ENCODE measurements at regions not wholly inside any gene's neighbourhood (a gene's known extent, or its start where the extent isn't known, plus 50 kb on each side); places are given as distances from the start of the nearest gene placed in this dataset.

DNA sequence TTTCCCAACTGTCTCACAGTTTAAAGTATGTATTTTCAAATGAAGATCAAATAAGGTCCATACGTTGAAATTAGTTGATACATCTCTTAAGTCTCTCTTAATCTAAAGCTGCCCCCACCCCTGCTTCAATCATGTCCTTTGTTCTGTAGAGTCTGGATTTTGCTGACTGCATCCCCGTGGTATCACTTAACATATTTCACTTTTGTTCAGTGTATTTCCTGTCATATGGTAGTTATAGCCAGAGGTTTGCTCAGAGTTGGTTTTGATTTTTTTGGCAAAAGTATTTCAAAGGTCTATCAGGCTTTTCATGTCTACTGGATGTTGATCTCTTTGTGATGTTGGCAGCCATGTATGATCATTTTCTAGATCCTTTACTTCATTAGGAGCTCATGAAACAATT is 54.4 kb upstream of the ARID5B start:
- DNase-seq (ENCODE audit: low read depth): no peak
- TF ChIP-seq, protein P1, sequence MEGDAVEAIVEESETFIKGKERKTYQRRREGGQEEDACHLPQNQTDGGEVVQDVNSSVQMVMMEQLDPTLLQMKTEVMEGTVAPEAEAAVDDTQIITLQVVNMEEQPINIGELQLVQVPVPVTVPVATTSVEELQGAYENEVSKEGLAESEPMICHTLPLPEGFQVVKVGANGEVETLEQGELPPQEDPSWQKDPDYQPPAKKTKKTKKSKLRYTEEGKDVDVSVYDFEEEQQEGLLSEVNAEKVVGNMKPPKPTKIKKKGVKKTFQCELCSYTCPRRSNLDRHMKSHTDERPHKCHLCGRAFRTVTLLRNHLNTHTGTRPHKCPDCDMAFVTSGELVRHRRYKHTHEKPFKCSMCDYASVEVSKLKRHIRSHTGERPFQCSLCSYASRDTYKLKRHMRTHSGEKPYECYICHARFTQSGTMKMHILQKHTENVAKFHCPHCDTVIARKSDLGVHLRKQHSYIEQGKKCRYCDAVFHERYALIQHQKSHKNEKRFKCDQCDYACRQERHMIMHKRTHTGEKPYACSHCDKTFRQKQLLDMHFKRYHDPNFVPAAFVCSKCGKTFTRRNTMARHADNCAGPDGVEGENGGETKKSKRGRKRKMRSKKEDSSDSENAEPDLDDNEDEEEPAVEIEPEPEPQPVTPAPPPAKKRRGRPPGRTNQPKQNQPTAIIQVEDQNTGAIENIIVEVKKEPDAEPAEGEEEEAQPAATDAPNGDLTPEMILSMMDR (IDR thresholded peaks at IDR 0.05; ENCODE audit: low read depth, low read length, missing control alignments): no peak
- no peak overlapping the region for H3K4me3 ChIP-seq (ENCODE audit: low read depth, low read length)

DNA sequence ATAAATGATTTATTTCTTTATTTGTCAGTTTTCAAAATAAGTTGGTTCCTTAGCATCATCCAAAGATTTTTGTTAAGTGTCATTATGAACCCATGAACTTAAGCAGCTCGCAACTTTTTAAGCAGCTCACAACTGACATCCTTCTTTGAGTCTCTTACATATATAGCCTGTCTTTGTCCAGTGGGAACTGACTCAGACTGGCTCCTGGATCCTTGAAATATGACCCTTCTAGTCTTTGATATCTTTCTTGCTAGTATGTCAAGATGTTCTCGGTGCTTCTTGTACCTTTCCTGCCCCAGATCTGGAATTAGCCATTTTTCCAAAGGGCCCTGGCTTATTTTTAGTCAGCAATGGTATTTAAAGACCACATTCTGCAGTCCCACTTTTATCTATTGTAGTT is 53.9 kb upstream of the ARID5B start:
- no peak for DNase-seq (ENCODE audit: low read depth)
- H3K4me3 ChIP-seq (ENCODE audit: low read depth, low read length): no peak overlapping the region
- TF ChIP-seq, protein P1 (IDR thresholded peaks at IDR 0.05; ENCODE audit: low read depth, low read length, missing control alignments): no peak

DNA sequence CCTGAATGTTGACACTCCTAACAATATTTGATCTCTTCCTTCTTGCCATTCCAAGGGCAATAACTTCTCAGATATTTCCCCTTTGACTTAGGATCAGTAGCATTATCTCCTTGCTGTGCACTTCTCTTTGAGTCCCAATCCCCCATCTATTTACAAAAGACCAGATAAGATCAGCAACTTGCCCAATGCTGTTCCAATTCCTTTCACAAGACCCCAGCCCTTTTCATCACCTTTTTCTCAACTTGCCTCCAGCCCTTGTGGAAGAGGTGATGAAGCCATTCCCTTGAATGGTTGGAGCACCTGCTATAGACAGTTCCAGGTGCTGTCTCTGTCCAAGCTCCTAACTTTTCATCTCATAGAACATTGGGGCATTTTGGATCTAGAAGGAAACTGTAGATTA is 51.1 kb upstream of the ARID5B start:
- DNase-seq (ENCODE audit: low read depth): no peak
- no peak overlapping the region for H3K4me3 ChIP-seq (ENCODE audit: low read depth, low read length)
- TF ChIP-seq, protein P1 (IDR thresholded peaks at IDR 0.05; ENCODE audit: low read depth, low read length, missing control alignments): no peak

All from GM12864 (cell line).